ENCODE measurements at regions not wholly inside any gene's neighbourhood (a gene's known extent, or its start where the extent isn't known, plus 50 kb on each side); places are given as distances from the start of the nearest gene placed in this dataset.
A peak's percentile ranks its signal among the peaks of the same experiment; 100 is the strongest.

DNA sequence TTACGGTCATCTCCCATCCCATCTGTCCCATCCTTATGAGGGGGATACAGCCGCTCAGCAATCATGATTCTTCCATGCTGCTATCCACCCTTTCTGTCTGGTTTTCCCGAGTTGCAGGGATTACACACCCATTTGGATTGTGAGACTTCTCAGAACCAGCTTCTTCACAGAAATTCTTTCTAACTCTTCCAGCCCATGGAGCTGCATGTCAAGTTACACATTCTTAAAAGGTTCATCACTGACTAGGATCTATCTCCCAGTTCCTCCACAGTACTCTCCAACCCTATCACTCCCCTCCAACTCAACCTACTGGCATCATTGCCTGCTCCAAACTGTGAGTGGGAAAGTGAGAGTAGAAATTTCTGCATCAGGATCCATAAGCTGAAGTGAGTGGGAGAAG lies 558.2 kb upstream of the TNP1 start:
- Histone ChIP-seq H4K5ac (ENCODE audit: low read length) (no peak overlapping the region), H2BK15ac (replicated peaks; ENCODE audit: low read depth) (no peak overlapping the region), H3K18ac (ENCODE audit: low read length) (no peak overlapping the region), H4K8ac (ENCODE audit: low read depth, low read length) (no peak overlapping the region), H3K23ac (ENCODE audit: low read length) (no peak overlapping the region), H3K27ac (ENCODE audit: low read depth, low read length) (no peak overlapping the region), H2BK120ac (ENCODE audit: low read depth, low read length) (no peak overlapping the region), H3K4ac (ENCODE audit: low read depth, low read length) (no peak overlapping the region), H3K56ac (ENCODE audit: low read length) (no peak overlapping the region), H3K9ac (ENCODE audit: low read length) (no peak overlapping the region), H2AK5ac (ENCODE audit: low read length) (no peak overlapping the region), H3K36me3 (ENCODE audit: control insufficient read depth, insufficient read depth, low read length) (no peaks in the 10 kb centered on the region), H3K27me3 (ENCODE audit: insufficient read depth, low read length, poor library complexity) (no peaks in the 10 kb centered on the region), H3K4me2 (ENCODE audit: low read length) (no peak overlapping the region), H3K4me1 (ENCODE audit: control insufficient read depth, low read depth, low read length) (no peaks in the 10 kb centered on the region), H2BK5ac (ENCODE audit: low read length) (no peak overlapping the region), H3K79me1 (ENCODE audit: low read length) (no peaks in the 10 kb centered on the region), H3K4me3 (ENCODE audit: low read length) (no peak overlapping the region), H3K79me2 (ENCODE audit: control insufficient read depth, insufficient read depth, low read length) (no peaks in the 10 kb centered on the region)
- DNase-seq, result no peak
- no CpG with 5 or more reads among the region's 3 CpGs for WGBS (ENCODE audit: extremely low coverage, insufficient coverage, low lambda C conversion rate)

DNA sequence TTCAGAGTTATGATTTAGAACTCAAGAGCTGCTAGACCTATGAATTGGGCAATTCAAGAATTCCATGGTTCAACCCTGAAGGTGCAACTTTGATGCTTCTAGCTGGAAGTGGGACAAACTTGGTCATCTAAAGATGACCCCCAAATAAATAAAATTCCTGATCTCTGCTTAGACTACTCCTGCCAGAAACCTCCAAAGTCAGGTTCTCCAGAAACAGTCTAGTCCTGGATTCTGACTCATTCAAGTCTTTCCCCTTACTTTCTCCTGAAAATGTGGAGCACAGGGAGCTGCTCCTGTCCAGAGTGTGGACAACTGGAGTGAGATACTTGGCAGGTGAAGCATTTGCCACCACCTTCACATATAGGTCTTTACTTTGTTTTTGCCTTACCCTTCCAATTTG lies 557.7 kb upstream of the TNP1 start:
- Histone ChIP-seq H3K4ac (ENCODE audit: low read depth, low read length) (no peak overlapping the region), H2AK5ac (ENCODE audit: low read length) (no peak overlapping the region), H3K9ac (ENCODE audit: low read length) (no peak overlapping the region), H3K18ac (ENCODE audit: low read length) (no peak overlapping the region), H4K5ac (ENCODE audit: low read length) (no peak overlapping the region), H3K4me2 (ENCODE audit: low read length) (no peak overlapping the region), H3K4me3 (ENCODE audit: low read length) (no peak overlapping the region), H3K36me3 (ENCODE audit: control insufficient read depth, insufficient read depth, low read length) (no peaks in the 10 kb centered on the region), H3K27me3 (ENCODE audit: insufficient read depth, low read length, poor library complexity) (no peaks in the 10 kb centered on the region), H3K27ac (ENCODE audit: low read depth, low read length) (no peak overlapping the region), H3K23ac (ENCODE audit: low read length) (no peak overlapping the region), H2BK120ac (ENCODE audit: low read depth, low read length) (no peak overlapping the region), H3K4me1 (ENCODE audit: control insufficient read depth, low read depth, low read length) (no peaks in the 10 kb centered on the region), H3K56ac (ENCODE audit: low read length) (no peak overlapping the region), H2BK15ac (replicated peaks; ENCODE audit: low read depth) (no peak overlapping the region), H4K8ac (ENCODE audit: low read depth, low read length) (no peak overlapping the region), H3K79me2 (ENCODE audit: control insufficient read depth, insufficient read depth, low read length) (no peaks in the 10 kb centered on the region), H3K79me1 (ENCODE audit: low read length) (no peaks in the 10 kb centered on the region), H2BK5ac (ENCODE audit: low read length) (no peak overlapping the region)
- no peak for DNase-seq

DNA sequence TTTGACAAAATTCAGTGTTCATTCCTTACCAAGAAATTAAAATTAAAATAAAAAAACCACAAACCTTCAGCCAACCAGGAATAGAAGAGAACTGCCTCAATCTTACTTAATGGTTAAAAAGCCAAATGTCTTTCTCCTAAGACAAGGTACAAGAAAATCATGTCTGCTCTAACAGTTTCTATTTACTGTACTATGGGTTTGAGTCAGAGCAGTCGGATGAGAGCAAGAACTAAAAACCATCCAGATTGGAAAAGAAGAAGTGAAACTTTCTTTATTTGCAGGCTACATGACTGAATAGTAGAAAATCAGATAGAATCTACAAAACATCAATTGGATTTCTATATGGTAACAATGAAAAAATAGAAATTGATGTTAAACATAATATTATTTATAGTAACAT lies 555.5 kb upstream of the TNP1 start:
- no peak overlapping the region for H3K27ac ChIP-seq (ENCODE audit: low read depth, low read length)
- no peaks in the 10 kb centered on the region for H3K79me2 ChIP-seq (ENCODE audit: control insufficient read depth, insufficient read depth, low read length)
- H2AK5ac ChIP-seq (ENCODE audit: low read length), result no peak overlapping the region
- no peak overlapping the region for H4K8ac ChIP-seq (ENCODE audit: low read depth, low read length)
- H2BK5ac ChIP-seq (ENCODE audit: low read length), result no peak overlapping the region
- H3K23ac ChIP-seq (ENCODE audit: low read length), result no peak overlapping the region
- no peak overlapping the region for H3K4me2 ChIP-seq (ENCODE audit: low read length)
- no peak overlapping the region for H3K4ac ChIP-seq (ENCODE audit: low read depth, low read length)
- H3K79me1 ChIP-seq (ENCODE audit: low read length), result no peaks in the 10 kb centered on the region
- no peaks in the 10 kb centered on the region for H3K27me3 ChIP-seq (ENCODE audit: insufficient read depth, low read length, poor library complexity)
- H2BK120ac ChIP-seq (ENCODE audit: low read depth, low read length), result no peak overlapping the region
- H4K5ac ChIP-seq (ENCODE audit: low read length), result no peak overlapping the region
- H3K9ac ChIP-seq (ENCODE audit: low read length), result no peak overlapping the region
- no peaks in the 10 kb centered on the region for H3K36me3 ChIP-seq (ENCODE audit: control insufficient read depth, insufficient read depth, low read length)
- no peak for DNase-seq
- H3K4me1 ChIP-seq (ENCODE audit: control insufficient read depth, low read depth, low read length), result no peaks in the 10 kb centered on the region
- WGBS (ENCODE audit: extremely low coverage, insufficient coverage, low lambda C conversion rate), result no CpG with 5 or more reads among the region's 1 CpG
- no peak overlapping the region for H3K56ac ChIP-seq (ENCODE audit: low read length)
- no peak overlapping the region for H3K4me3 ChIP-seq (ENCODE audit: low read length)
- H3K18ac ChIP-seq (ENCODE audit: low read length), result no peak overlapping the region
- H2BK15ac ChIP-seq (replicated peaks; ENCODE audit: low read depth), result no peak overlapping the region

DNA sequence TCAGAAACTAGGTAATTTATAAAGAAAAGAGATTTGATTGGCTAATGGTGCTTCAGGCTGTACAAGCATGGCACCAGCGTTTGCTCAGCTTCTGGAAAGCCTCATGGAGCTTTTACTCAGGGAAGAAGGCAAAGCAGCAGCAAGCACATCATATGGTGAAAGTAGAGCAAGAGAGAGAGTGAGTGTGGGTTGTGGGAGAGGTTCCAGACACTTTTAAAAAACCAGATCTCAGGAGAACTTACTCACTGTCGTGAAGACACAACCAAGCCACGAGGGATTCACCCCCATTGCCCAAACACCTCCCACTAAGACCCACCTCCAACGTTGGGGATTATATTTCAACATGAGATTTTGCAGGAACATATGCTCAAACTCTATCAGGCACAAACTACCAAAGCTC lies 554.6 kb upstream of the TNP1 start:
- Histone ChIP-seq H3K79me2 (ENCODE audit: control insufficient read depth, insufficient read depth, low read length) (no peaks in the 10 kb centered on the region), H3K56ac (ENCODE audit: low read length) (no peak overlapping the region), H3K4me2 (ENCODE audit: low read length) (no peak overlapping the region), H2AK5ac (ENCODE audit: low read length) (no peak overlapping the region), H4K5ac (ENCODE audit: low read length) (no peak overlapping the region), H3K27me3 (ENCODE audit: insufficient read depth, low read length, poor library complexity) (no peaks in the 10 kb centered on the region), H3K9ac (ENCODE audit: low read length) (no peak overlapping the region), H2BK5ac (ENCODE audit: low read length) (no peak overlapping the region), H3K23ac (ENCODE audit: low read length) (no peak overlapping the region), H3K4ac (ENCODE audit: low read depth, low read length) (no peak overlapping the region), H3K36me3 (ENCODE audit: control insufficient read depth, insufficient read depth, low read length) (no peaks in the 10 kb centered on the region), H3K18ac (ENCODE audit: low read length) (no peak overlapping the region), H2BK15ac (replicated peaks; ENCODE audit: low read depth) (no peak overlapping the region), H3K27ac (ENCODE audit: low read depth, low read length) (no peak overlapping the region), H3K4me1 (ENCODE audit: control insufficient read depth, low read depth, low read length) (no peaks in the 10 kb centered on the region), H3K4me3 (ENCODE audit: low read length) (no peak overlapping the region), H4K8ac (ENCODE audit: low read depth, low read length) (no peak overlapping the region), H2BK120ac (ENCODE audit: low read depth, low read length) (no peak overlapping the region), H3K79me1 (ENCODE audit: low read length) (no peaks in the 10 kb centered on the region)
- no CpG with 5 or more reads among the region's 4 CpGs for WGBS (ENCODE audit: extremely low coverage, insufficient coverage, low lambda C conversion rate)
- no peak for DNase-seq

DNA sequence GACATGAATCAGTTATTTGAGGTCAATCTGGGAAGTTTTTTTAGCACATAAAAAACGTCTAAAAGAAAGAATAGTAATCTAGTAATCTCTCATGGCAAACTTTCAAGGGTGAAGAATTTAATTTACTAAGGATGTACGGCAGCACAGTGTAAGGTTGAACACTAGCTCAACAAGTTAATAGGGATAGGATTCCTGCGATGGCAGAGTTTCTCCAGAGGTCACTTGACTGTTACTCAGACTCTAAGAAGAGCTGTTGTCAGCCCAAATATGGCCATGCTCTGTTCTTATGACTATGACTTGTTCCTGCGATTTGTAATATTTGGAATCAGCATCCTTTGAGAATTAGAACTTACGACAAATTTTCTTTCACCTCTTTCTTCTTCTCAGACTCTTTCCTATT lies 553.3 kb upstream of the TNP1 start:
- H2BK5ac ChIP-seq (ENCODE audit: low read length), result no peak overlapping the region
- H3K18ac ChIP-seq (ENCODE audit: low read length), result no peak overlapping the region
- DNase-seq, result no peak
- no peak overlapping the region for H3K4me3 ChIP-seq (ENCODE audit: low read length)
- H2BK120ac ChIP-seq (ENCODE audit: low read depth, low read length), result no peak overlapping the region
- H3K79me2 ChIP-seq (ENCODE audit: control insufficient read depth, insufficient read depth, low read length), result no peaks in the 10 kb centered on the region
- no peaks in the 10 kb centered on the region for H3K79me1 ChIP-seq (ENCODE audit: low read length)
- H3K56ac ChIP-seq (ENCODE audit: low read length), result no peak overlapping the region
- H3K4me1 ChIP-seq (ENCODE audit: control insufficient read depth, low read depth, low read length), result no peaks in the 10 kb centered on the region
- H2BK15ac ChIP-seq (replicated peaks; ENCODE audit: low read depth), result no peak overlapping the region
- H2AK5ac ChIP-seq (ENCODE audit: low read length), result no peak overlapping the region
- H4K5ac ChIP-seq (ENCODE audit: low read length), result no peak overlapping the region
- H3K9ac ChIP-seq (ENCODE audit: low read length), result no peak overlapping the region
- H3K36me3 ChIP-seq (ENCODE audit: control insufficient read depth, insufficient read depth, low read length), result no peaks in the 10 kb centered on the region
- no peak overlapping the region for H3K27ac ChIP-seq (ENCODE audit: low read depth, low read length)
- H3K4ac ChIP-seq (ENCODE audit: low read depth, low read length), result no peak overlapping the region
- no peak overlapping the region for H3K23ac ChIP-seq (ENCODE audit: low read length)
- H3K4me2 ChIP-seq (ENCODE audit: low read length), result no peak overlapping the region
- no peaks in the 10 kb centered on the region for H3K27me3 ChIP-seq (ENCODE audit: insufficient read depth, low read length, poor library complexity)
- no peak overlapping the region for H4K8ac ChIP-seq (ENCODE audit: low read depth, low read length)
- WGBS (ENCODE audit: extremely low coverage, insufficient coverage, low lambda C conversion rate), result no CpG with 5 or more reads among the region's 5 CpGs

DNA sequence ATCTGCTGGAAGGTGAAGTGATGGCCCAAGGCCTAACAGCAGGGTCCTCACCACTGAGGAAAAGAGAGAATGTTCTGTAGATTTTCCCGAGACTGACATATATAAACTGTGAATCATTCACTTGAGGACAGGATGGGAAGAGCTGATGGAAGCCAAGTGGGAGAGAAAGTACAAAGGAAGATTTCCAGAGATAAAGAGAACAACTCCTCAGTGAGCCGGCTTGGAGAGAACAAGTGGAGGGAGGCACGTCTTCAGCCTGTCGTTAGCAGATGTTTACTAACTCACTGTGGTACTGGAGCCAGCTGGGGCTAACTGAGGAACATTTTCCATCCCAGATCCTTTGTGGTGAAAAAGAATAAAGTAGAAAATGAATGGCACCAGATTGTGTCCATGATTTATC lies 552.9 kb upstream of the TNP1 start:
- H3K18ac ChIP-seq (ENCODE audit: low read length), result no peak overlapping the region
- H2BK15ac ChIP-seq (replicated peaks; ENCODE audit: low read depth), result no peak overlapping the region
- WGBS (ENCODE audit: extremely low coverage, insufficient coverage, low lambda C conversion rate), result no CpG with 5 or more reads among the region's 4 CpGs
- H3K79me2 ChIP-seq (ENCODE audit: control insufficient read depth, insufficient read depth, low read length), result no peaks in the 10 kb centered on the region
- H3K36me3 ChIP-seq (ENCODE audit: control insufficient read depth, insufficient read depth, low read length), result no peaks in the 10 kb centered on the region
- H3K9ac ChIP-seq (ENCODE audit: low read length), result no peak overlapping the region
- H3K4ac ChIP-seq (ENCODE audit: low read depth, low read length), result no peak overlapping the region
- H4K5ac ChIP-seq (ENCODE audit: low read length), result no peak overlapping the region
- no peak overlapping the region for H3K4me3 ChIP-seq (ENCODE audit: low read length)
- no peak overlapping the region for H2AK5ac ChIP-seq (ENCODE audit: low read length)
- no peak overlapping the region for H3K27ac ChIP-seq (ENCODE audit: low read depth, low read length)
- no peaks in the 10 kb centered on the region for H3K79me1 ChIP-seq (ENCODE audit: low read length)
- DNase-seq, result peak; percentile 27
- H3K56ac ChIP-seq (ENCODE audit: low read length), result no peak overlapping the region
- H3K23ac ChIP-seq (ENCODE audit: low read length), result no peak overlapping the region
- no peak overlapping the region for H4K8ac ChIP-seq (ENCODE audit: low read depth, low read length)
- no peak overlapping the region for H2BK120ac ChIP-seq (ENCODE audit: low read depth, low read length)
- no peaks in the 10 kb centered on the region for H3K4me1 ChIP-seq (ENCODE audit: control insufficient read depth, low read depth, low read length)
- no peak overlapping the region for H2BK5ac ChIP-seq (ENCODE audit: low read length)
- no peak overlapping the region for H3K4me2 ChIP-seq (ENCODE audit: low read length)
- H3K27me3 ChIP-seq (ENCODE audit: insufficient read depth, low read length, poor library complexity), result no peaks in the 10 kb centered on the region
